ENCODE measurements at regions not wholly inside any gene's neighbourhood (a gene's known extent, or its start where the extent isn't known, plus 50 kb on each side); places are given as distances from the start of the nearest gene placed in this dataset.

GRCh38 chr4:79502081-79502480 lies 94.1 kb upstream of the GK2 start:
- TF ChIP-seq, protein P1, sequence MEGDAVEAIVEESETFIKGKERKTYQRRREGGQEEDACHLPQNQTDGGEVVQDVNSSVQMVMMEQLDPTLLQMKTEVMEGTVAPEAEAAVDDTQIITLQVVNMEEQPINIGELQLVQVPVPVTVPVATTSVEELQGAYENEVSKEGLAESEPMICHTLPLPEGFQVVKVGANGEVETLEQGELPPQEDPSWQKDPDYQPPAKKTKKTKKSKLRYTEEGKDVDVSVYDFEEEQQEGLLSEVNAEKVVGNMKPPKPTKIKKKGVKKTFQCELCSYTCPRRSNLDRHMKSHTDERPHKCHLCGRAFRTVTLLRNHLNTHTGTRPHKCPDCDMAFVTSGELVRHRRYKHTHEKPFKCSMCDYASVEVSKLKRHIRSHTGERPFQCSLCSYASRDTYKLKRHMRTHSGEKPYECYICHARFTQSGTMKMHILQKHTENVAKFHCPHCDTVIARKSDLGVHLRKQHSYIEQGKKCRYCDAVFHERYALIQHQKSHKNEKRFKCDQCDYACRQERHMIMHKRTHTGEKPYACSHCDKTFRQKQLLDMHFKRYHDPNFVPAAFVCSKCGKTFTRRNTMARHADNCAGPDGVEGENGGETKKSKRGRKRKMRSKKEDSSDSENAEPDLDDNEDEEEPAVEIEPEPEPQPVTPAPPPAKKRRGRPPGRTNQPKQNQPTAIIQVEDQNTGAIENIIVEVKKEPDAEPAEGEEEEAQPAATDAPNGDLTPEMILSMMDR (IDR thresholded peaks at IDR 0.05; ENCODE audit: poor library complexity), result no peak
- TF ChIP-seq EZH2 (IDR thresholded peaks at IDR 0.05; ENCODE audit: borderline replicate concordance) (no peak), EZH2phosphoT487 (IDR thresholded peaks at IDR 0.05; ENCODE audit: low read depth, severe bottlenecking, unreplicated experiment) (no peak)

Data from hepatocyte (in vitro differentiated cells).